DOHH2 (cell line): ENCODE measurements at regions not wholly inside any gene's neighbourhood (a gene's known extent, or its start where the extent isn't known, plus 50 kb on each side); places are given as distances from the start of the nearest gene placed in this dataset.

Experiments
- H3F3A ChIP-seq: fragments of 200-600 bp; sonication (generic), shearing (Covaris generic); 2 replicates; pipeline ENCODE4 v1.6.0; 2016; ENCODE audit warnings: antibody characterized with exemption, mild to moderate bottlenecking; ENCODE audit not compliant: control insufficient read depth, insufficient read depth
- H3K27ac ChIP-seq: fragments of 200-600 bp; sonication (generic); 2 replicates; pipeline ENCODE4 v1.5.1; 2014; ENCODE audit warnings: low read depth, mild to moderate bottlenecking, low read length, moderate library complexity
- H3K27me3 ChIP-seq: fragments of 200-600 bp; sonication (generic); 2 replicates; pipeline ENCODE4 v1.6.1; 2014; ENCODE audit warnings: mild to moderate bottlenecking, low read length, mixed read lengths; ENCODE audit not compliant: control insufficient read depth
- H3K36me3 ChIP-seq: fragments of 200-600 bp; sonication (generic); 2 replicates; pipeline ENCODE4 v1.6.1; 2014; ENCODE audit warnings: mild to moderate bottlenecking, low read length, moderate library complexity, mixed read lengths; ENCODE audit not compliant: control insufficient read depth
- H3K4me1 ChIP-seq: fragments of 200-600 bp; sonication (generic); 2 replicates; pipeline ENCODE4 v1.6.1; 2014; ENCODE audit warnings: mild to moderate bottlenecking, low read length, mixed read lengths; ENCODE audit not compliant: control insufficient read depth
- H3K4me2 ChIP-seq: fragments of 200-600 bp; sonication (generic); 2 replicates; pipeline ENCODE4 v1.6.0; 2014; ENCODE audit warnings: mild to moderate bottlenecking, low read length, moderate library complexity
- H3K4me3 ChIP-seq: fragments of 200-600 bp; sonication (generic); 2 replicates; pipeline ENCODE4 v1.5.1; 2014; ENCODE audit warnings: mild to moderate bottlenecking, low read length, mixed read lengths
- H3K79me2 ChIP-seq: fragments of 200-600 bp; sonication (generic); 2 replicates; pipeline ENCODE4 v1.6.1; 2014; ENCODE audit warnings: mild to moderate bottlenecking, low read length, mixed read lengths; ENCODE audit not compliant: control insufficient read depth
- H3K9me2 ChIP-seq: fragments of 200-600 bp; sonication (generic); replicated peaks from 2 replicates; pipeline ENCODE4 v1.6.1; 2014; ENCODE audit warnings: mild to moderate bottlenecking, low read length, mixed read lengths; ENCODE audit not compliant: control insufficient read depth
- H3K9me3 ChIP-seq: fragments of 200-600 bp; sonication (generic); 2 replicates; pipeline ENCODE4 v1.6.1; 2014; ENCODE audit warnings: antibody characterized with exemption, low read length, mixed read lengths; ENCODE audit not compliant: control insufficient read depth, insufficient read depth
- H4K20me1 ChIP-seq: fragments of 200-600 bp; sonication (generic); 2 replicates; pipeline ENCODE4 v1.6.0; 2014; ENCODE audit warnings: low read depth, mild to moderate bottlenecking, antibody characterized with exemption, low read length, moderate library complexity; ENCODE audit not compliant: control insufficient read depth, insufficient read depth
- EZH2phosphoT487 ChIP-seq: fragments of 200-600 bp; sonication (generic); IDR thresholded peaks from 2 replicates; pipeline ENCODE4 v1.6.1; 2017; ENCODE audit warnings: borderline replicate concordance, mild to moderate bottlenecking, antibody characterized with exemption, low read length, moderate library complexity, mixed read lengths
- TF ChIP-seq, protein P1 (sequence below): fragments of 200-600 bp; sonication (generic); IDR thresholded peaks from one replicate; pipeline ENCODE4 v1.5.1; 2014; ENCODE audit warnings: antibody characterized with exemption, mild to moderate bottlenecking, low read depth, low read length; ENCODE audit not compliant: poor library complexity, severe bottlenecking

DNA sequence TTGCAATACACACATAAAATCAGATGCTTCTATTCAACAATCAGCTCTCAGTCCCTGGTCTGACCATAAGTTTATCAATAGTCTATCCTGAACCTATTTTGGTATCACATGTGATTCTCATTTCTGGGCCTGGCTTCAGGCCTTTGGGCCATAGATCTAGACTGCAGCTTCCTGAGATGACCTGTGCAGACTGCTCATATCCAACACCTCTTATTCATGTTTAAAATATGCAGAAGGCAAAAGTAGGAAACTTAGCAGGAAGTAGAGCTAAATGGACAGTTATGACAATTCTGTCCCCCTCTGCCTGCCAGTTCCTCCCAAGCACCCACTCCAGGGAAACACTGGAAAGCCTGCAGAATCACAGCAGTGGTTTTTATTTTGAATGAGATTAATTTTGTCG lies 53.3 kb downstream of the C7orf25 start:
- no peak overlapping the region for H3K4me2 ChIP-seq
- no peaks in the 10 kb centered on the region for H3K79me2 ChIP-seq
- TF ChIP-seq, protein P1, sequence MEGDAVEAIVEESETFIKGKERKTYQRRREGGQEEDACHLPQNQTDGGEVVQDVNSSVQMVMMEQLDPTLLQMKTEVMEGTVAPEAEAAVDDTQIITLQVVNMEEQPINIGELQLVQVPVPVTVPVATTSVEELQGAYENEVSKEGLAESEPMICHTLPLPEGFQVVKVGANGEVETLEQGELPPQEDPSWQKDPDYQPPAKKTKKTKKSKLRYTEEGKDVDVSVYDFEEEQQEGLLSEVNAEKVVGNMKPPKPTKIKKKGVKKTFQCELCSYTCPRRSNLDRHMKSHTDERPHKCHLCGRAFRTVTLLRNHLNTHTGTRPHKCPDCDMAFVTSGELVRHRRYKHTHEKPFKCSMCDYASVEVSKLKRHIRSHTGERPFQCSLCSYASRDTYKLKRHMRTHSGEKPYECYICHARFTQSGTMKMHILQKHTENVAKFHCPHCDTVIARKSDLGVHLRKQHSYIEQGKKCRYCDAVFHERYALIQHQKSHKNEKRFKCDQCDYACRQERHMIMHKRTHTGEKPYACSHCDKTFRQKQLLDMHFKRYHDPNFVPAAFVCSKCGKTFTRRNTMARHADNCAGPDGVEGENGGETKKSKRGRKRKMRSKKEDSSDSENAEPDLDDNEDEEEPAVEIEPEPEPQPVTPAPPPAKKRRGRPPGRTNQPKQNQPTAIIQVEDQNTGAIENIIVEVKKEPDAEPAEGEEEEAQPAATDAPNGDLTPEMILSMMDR = no peak
- TF ChIP-seq EZH2phosphoT487 = no peak
- H3K9me2 ChIP-seq = no peaks in the 10 kb centered on the region
- H3K27me3 ChIP-seq = no peaks in the 10 kb centered on the region
- no peaks in the 10 kb centered on the region for H3F3A ChIP-seq
- H3K27ac ChIP-seq = no peak overlapping the region
- no peaks in the 10 kb centered on the region for H4K20me1 ChIP-seq
- no peaks in the 10 kb centered on the region for H3K9me3 ChIP-seq
- H3K4me1 ChIP-seq = no peaks in the 10 kb centered on the region
- no peaks in the 10 kb centered on the region for H3K36me3 ChIP-seq
- no peak overlapping the region for H3K4me3 ChIP-seq

DNA sequence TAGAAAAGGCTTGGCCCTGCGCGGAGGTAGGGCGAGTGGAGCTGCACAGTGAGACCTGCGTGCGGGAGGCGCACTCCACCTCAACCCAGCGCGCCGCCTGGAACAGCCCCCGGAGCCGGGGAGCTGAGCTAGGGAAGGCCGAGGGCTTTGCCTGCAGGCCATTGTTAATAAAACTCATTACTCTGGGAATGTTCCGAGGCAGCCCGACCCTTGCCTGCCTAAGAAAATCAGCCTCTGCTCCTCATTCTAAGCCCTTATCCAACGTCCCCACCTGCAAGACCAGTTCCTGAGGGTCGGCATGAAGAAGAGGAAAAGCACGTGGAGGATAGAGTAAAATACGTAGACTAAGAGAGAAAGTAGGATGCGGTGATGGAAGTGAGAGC lies 55.3 kb downstream of the C7orf25 start:
- no peak for TF ChIP-seq EZH2phosphoT487
- TF ChIP-seq, protein P1 = no peak
- Histone ChIP-seq H3K27ac (no peak overlapping the region), H4K20me1 (no peaks in the 10 kb centered on the region), H3K36me3 (no peaks in the 10 kb centered on the region), H3K9me2 (no peaks in the 10 kb centered on the region), H3K9me3 (no peaks in the 10 kb centered on the region), H3K79me2 (no peaks in the 10 kb centered on the region), H3K4me1 (no peaks in the 10 kb centered on the region), H3K4me3 (no peak overlapping the region), H3K27me3 (no peaks in the 10 kb centered on the region), H3K4me2 (no peak overlapping the region), H3F3A (no peaks in the 10 kb centered on the region)

DNA sequence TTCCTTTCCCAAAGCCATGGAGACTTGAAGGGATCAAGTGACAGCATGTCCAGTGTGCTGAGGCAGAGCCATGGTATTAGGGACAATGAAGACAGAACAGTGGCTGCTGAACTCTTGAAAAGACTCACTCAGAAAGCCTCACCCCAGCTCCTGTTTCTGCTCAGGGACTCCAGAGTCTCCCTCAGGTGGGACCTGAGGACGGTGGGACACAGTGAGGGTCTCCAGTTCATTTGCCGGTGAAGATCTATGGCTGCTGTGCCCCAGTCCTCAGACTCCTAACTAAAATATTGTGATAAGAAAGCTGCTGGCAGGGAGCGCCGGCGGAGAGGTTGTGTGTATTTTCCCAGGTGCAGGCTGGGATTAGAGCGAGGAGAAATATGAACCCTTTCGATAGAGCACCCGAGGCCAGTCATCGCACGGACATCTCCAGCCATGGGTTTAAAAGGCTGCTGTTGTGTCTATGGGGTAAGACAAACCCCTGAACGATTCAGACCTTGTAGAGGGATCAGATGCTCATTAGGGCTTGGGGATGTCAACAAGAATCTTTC lies 57.2 kb downstream of the C7orf25 start:
- H3K36me3 ChIP-seq = no peaks in the 10 kb centered on the region
- H3K4me1 ChIP-seq = no peaks in the 10 kb centered on the region
- H3K79me2 ChIP-seq = no peaks in the 10 kb centered on the region
- TF ChIP-seq EZH2phosphoT487 = no peak
- TF ChIP-seq, protein P1 = no peak
- H3K27ac ChIP-seq = no peak overlapping the region
- no peaks in the 10 kb centered on the region for H3K27me3 ChIP-seq
- no peaks in the 10 kb centered on the region for H3K9me3 ChIP-seq
- H3K4me3 ChIP-seq = no peak overlapping the region
- no peak overlapping the region for H3K4me2 ChIP-seq
- no peaks in the 10 kb centered on the region for H3F3A ChIP-seq
- no peaks in the 10 kb centered on the region for H4K20me1 ChIP-seq
- H3K9me2 ChIP-seq = no peaks in the 10 kb centered on the region

DNA sequence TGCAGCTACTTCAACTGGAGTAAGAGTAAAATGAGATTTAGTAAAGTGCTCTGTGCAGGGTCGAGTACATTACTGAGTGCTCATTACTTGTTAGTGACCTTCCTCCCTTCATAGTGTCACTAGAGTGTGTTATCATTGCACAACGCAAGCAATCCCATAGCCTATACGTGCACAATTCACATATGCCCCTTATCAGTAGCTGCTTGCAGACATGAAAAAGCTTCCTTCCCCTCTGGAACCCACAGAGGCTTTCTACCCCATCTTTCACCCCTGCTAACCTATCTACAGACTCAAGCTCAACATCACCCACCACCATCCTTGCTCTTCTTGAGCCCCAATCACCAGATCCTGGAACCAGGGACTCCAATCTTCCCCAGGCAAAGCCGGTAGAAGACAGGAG lies 59.3 kb downstream of the C7orf25 start:
- no peak overlapping the region for H3K27ac ChIP-seq
- TF ChIP-seq, protein P1 = no peak
- no peak for TF ChIP-seq EZH2phosphoT487
- no peaks in the 10 kb centered on the region for H3K9me2 ChIP-seq
- H3K4me2 ChIP-seq = no peak overlapping the region
- no peaks in the 10 kb centered on the region for H3F3A ChIP-seq
- H3K4me1 ChIP-seq = no peaks in the 10 kb centered on the region
- no peaks in the 10 kb centered on the region for H3K9me3 ChIP-seq
- no peaks in the 10 kb centered on the region for H4K20me1 ChIP-seq
- H3K27me3 ChIP-seq = no peaks in the 10 kb centered on the region
- no peaks in the 10 kb centered on the region for H3K36me3 ChIP-seq
- no peak overlapping the region for H3K4me3 ChIP-seq
- H3K79me2 ChIP-seq = no peaks in the 10 kb centered on the region
